G401 (cell line): ENCODE measurements at regions not wholly inside any gene's neighbourhood (a gene's known extent, or its start where the extent isn't known, plus 50 kb on each side); places are given as distances from the start of the nearest gene placed in this dataset.

Source experiments
- DNase-seq: peaks from one replicate; pipeline ENCODE4 v3.0.0-alpha.2; 2015; ENCODE audit warnings: low spot score
- in situ Hi-C: cut with HindIII; loops from 2 replicates; pipeline ENCODE4 v1.10.0; 2016; ENCODE audit warnings: low sequenced_read_pairs, mixed read lengths

DNA sequence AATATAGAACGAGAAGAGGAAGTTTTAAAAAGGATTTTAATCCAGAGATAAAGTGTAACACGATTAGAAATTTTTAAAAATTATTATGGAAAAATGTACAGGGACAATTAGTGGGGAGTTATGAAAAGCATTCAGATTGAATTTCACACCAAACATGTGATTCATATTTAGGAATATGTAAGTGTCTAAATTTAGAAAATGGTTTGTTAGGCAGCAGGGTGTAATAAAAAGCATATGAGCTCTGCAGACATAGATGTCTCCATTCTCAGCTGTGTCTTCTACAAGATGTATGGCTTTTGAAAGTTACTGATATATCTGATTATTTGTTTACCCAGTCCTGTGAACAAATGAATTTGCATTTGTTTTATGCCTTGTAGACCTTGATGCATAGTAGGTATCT, 638.9 kb upstream of the AGA start:
- in situ Hi-C loops, result no loop called here
- DNase-seq, result no peak

DNA sequence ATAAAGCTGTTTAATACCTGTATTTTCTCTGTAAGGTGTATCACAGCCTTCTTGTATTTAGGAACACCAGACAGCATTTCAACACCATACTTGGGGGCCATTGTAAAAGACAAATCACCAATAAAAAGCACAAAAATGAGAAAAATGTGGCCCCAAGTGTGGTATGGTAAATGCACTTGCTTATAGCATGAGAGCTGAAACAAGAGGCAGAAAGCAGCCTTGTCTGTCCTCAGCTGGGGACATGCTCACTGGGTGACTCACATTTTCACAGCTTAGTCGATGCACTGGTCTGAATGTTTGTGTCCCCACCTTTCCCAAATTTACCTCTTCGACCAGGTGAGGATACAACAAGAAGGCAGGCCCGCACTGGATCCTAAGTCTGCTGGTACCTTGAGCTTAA, 639.7 kb upstream of the AGA start:
- no peak for DNase-seq
- in situ Hi-C loops, result no loop called here

DNA sequence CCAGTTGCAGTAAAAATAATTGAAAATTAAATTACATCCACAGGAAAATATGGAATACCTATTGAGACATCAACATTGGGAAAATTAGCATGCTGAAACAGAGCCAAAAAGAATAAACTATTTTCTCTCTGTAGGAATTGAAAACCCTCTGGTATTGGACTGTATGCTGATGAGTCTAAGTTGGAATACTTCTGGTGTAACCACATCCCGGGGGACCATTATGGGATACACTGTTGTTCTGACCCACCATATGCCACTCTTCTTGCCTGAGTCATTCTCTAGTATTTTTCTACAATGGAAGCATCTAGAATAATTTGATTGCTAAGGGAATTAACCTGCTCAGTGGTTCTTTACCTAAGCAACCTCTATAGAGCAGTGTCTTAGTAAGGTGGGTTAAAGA, 640.7 kb upstream of the AGA start:
- in situ Hi-C loops, result no loop called here
- DNase-seq, result no peak

DNA sequence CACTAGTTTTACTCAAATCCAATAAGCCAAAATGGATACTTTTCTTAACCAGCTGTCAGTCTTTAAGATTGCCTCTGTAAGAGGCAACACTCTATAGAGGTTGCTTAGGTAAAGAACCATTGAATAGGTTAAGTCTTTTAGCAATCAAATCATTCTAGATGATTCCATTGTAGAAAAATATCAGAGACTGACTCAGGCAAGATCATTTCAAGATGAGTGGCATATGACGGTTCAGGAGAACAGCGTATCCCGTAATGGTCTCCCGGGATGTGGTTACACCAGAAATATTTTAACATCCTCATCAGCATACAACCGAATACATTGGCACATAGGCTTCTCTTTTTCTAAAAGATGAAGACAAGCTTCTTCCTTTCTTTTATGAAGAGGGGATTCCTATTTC, 641.7 kb upstream of the AGA start:
- in situ Hi-C loops, result no loop called here
- no peak for DNase-seq

DNA sequence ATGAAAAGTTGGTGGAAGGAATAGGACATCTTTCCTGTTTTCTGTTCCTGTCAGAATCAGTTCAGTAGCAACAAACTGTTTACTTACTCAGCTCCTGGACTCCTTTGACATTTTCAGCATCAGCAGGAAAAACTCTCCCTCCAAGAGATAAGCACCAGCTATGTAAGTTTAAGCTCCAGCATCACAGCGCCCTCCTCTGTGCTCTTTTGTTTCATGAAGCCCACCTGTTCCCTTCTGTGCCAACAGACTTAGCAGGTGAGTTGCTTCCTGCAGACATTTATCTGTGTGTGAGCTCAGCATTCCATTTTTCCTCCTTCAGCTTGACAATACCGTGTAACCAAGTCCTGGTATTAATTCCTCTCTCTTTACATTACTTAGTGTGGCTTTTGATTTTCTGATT, 644.1 kb upstream of the AGA start:
- no peak for DNase-seq

DNA sequence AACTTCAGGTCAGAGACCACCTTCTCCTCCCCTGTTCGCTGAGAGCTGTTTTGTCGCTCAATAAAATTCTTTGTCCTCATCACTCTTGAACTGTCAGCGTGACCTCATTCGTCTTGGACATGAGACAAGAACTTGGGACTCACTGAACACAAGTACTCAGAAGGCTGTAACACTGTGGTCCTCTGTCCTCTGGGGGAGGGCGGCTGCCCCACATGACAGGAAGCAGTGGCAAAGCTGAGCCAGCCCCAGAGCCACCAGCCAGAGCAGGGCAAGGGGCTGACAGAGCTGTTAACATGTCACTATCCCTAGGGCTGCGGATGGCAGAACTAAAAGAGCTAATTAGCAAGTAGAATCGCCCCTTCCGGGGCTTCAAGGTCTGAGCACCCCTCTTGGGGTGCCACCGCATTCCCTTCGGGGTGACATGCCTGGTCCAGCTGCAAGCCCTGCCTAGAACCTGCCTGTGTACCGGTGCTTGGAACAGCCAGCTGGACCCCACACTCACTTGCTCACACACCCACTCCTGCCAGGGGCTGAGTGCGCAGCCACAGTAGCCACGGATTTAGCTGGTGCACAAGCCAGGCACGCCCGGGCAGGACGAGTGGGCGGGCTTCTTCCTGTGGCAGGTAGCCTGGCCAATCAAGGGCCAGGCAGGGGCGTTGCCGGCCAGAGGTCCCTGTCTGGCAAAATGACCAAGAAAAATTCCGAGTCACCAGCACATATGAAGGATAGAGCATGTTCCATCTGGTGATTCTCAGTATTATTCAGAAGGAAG, 648.6 kb upstream of the AGA start:
- in situ Hi-C loops, result no loop called here
- DNase-seq, result no peak

More for the DNA sequence above, 644.1 kb upstream of the AGA start:
- in situ Hi-C loops, result no loop called here

DNA sequence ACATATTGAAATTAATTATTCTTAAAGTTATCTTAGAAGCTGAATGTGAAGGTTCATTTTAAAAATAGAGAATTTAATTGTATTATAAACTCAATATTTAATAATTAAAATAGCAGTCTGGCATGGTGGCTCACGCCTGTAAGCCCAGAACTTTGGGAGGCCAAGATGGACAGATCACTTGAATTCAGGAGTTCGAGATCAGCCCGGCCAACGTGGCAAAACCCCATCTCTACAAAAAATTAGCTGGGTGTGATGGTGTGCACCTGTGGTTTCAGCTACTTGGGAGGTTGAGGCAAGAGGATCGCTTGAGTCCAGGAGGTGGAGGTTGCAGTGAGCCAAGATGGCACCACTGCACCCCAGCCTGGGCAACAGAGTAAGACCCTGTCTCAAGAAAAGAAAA, 659.9 kb upstream of the AGA start:
- DNase-seq, result no peak
- in situ Hi-C loops, result no loop called here

DNA sequence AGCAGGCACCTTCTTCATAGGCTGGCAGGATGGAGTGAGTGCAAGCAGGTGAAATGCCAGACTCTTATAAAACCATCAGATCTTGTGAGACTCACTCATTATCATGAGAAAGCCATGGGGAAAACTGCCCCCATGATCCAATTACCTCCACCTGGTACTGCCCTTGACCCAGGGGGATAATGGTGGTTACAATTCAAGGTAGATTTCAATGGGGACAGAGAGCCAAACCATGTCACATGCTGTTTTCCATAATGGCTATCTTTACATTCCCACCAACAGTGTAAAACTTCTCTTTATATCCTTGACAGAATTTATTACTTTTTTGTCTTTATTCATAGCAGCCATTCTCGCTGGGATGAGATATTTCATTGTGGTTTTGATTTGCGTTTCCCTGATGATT, 663.0 kb upstream of the AGA start:
- no peak for DNase-seq
- in situ Hi-C loops, result no loop called here

DNA sequence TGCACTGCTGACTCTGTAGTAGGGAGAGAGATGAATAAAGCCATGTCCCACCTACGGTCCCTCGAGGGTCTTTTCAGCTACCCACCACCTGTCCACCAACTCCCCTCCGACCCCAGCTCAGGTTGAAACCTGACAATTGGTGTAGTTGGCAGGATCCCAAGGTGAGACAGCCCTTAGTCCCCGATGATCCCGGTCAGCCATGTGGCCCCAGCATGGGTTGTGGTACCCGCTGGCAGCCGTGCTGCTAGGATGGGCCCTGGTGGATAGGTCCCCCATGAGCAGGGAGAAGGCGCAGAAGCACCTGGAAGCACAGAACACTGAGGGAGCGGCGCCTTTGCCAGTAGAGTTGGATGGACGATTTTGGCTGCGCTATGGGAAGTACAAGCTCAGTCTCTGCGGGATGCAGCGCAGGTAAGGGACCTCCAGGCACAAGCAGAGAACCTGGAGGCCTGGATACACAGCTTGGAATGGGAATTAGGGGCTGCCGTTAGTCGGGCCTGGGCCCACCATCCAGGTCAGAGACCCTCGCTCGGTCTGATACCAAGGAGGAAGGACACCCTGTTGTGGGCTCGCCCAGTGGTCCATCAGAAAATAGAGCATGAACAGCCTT, 694.6 kb upstream of the AGA start:
- no peak for DNase-seq
- in situ Hi-C loops, result no loop called here

DNA sequence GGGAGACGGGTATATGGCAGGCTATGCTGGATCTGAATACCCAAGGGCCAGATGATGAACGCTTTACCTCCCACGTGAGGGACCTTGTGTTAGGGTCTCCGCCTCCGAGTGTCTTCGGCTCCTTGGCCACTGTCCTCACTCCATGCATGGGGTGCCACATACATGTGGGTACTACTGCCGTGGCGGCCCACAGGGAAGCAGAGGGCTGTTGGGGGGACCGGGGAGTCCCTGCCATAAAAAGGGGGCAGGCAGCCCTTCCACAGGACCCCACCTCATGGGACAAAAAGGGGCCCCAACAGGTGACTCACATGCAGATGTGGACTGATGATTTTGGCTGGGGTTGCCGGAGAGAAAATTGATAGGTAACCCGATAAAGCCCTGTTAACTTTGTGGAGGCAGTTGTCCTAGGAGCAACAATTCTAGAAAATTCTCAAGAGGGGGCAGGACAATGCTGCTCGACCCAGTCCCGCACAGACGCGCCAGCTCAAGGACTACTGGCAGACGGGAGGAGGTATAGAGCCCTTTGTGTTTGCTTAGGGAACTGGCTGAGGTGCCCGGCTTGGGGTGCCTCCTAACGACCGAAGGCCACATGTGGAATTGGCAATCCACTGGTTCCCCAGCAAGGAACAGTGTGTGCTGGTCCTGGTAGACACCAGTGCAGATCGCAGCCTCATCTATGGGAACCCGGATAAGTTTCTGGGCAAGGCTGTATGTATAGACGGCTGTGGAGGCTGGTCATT, 695.7 kb upstream of the AGA start:
- no peak for DNase-seq

DNA sequence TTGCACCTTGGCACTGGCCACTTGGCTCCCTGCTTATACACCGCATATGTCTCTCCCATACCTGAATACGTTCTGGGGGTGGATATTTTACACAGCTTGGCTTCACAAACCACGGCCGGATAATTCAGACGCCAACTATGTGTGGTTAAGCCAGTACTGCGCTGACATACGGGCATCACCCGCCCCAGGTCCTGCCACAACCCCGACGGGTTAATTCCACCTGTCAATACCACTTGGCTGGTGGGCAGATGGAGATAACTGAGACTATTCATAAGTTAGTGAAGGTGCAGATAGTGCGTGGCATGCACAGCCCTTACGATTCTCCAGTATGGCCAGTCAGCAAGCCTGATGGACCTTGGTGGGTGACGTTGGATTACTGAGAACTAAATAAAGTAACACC, 696.3 kb upstream of the AGA start:
- no peak for DNase-seq
- in situ Hi-C loops, result no loop called here

More for the DNA sequence above, 695.7 kb upstream of the AGA start:
- in situ Hi-C loops, result no loop called here

DNA sequence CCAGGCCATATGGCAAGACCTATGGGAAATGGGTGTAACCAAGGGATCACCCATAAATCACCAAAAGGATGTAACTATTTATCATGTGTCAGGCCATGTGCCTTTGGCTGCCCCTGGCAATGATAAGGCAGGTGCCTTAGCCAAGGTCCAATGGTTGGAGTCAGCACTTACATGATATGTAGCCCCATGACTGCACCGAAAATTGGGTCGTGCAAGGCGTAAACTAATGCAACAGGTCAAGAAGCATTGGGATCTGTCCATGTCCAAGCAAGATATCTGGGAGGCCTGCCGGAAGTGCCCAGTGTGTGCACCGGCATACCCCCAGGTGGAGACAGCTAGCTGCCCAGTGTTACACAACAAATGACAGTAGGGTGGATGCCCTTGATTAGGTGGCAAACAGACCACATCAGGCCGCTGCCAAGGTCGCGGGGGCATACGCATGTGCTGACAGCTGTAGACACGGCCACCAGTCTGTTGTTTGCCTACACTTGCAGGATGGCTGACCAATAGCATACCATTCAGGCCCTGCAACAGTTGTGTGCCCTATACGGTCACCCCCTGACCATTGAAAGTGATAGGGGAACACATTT, 698.2 kb upstream of the AGA start:
- no peak for DNase-seq
- in situ Hi-C loops, result no loop called here

DNA sequence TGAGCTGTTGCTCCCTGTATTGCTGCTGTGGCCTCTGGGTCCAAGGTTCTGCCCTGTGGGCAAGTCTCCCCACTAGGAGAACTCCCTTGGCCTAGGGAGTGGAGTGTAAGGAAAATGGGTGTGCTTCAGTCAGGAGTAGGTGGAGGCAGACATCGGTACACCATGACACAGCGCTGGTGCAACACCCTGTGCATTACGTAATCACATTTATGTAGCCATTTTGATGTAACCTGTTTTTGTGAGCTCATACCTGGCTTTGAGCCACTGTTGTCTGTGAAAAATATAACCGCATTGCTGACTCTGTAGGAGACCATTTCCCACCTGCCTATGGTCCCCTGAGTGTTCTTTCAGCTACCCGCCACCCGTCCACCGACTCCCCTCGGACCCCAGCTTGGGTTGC, 700.5 kb upstream of the AGA start:
- in situ Hi-C loops, result no loop called here
- DNase-seq, result no peak

DNA sequence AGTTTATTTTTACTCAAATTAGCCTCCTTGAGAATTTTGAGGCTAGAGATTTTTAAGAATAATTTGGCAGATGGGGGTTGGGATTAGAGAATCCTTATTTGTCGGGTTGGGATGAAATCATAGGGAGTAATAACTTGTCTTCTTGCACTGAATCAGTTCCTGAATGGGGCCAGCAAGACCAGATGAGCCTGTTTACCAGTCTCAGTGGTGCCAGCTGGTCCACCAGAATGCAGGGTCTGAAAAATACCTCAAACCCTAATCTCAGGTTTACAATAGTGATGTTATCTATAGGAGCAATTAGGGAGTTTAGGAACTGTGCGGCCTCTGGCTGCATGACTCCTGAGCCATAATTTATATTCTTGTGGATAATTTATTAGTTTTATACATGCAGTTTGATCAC, 705.9 kb upstream of the AGA start:
- in situ Hi-C loops, result no loop called here
- DNase-seq, result no peak

DNA sequence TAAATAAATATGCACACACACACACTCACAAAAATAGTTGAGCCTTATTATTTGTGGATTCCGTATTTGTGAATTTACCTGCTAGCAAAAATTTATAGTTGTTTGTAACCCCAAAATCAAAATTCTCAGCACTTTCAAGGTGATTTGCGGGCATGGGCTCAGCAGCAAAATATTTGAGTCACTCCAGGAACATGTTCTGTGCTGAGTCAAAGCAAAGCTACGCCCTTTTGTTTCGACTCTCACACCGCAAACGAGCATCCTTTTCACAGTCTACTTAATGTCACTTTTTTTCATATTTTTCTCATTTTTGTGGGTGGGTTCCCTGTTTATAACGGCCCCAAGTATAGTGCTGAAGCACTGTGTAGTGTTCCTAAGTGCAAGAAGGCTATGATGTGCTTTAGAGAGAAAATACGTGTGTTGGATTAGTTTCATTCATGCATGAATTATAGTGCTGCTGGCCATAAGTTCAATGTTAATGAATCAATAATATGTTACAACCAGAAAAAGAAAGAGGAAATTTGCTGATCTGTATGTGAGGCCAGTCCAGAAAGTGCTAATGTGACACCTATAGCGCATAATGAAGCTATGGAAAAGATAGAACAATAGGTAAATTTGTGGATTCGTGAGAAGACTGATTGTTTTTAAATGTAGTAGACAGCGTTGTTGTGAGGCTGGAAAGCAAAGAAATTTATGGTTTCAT, 723.2 kb upstream of the AGA start:
- no peak for DNase-seq
- in situ Hi-C loops, result no loop called here

DNA sequence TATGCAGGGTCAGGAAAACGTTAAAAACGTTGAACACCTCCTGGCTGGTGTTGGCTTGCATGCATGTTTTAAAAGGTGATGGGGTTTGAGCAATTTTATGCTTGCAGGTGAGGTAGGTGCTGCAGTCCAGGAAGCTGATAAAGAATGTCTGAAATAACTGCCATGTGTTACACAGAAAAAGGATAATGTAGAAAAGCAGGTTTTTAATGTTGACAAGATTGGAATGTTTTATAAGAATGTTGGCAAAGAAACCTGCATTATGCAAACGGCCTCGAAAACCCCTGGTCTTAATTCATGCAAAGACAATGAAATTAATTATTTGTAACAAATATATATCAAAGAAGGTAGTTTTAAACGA, 723.7 kb upstream of the AGA start:
- in situ Hi-C loops, result no loop called here
- DNase-seq, result no peak

DNA sequence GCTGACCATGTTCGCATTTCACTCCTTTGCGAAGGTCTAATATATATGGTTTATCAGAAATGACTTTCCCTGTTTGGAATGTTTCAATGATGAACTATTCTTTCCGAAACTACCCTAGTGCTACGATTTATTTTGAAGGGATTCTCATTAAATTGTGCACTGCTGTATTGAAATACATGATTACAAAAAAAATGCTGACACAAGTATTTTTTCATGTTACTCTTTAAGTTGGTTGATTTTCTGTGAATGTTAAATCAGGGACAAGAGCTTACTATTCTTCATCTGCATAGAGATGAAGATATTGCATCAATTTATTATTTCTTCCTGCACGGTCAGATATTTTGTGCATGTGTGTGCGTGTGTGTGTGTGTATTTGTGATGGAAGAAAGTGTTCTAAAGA, 731.5 kb upstream of the AGA start:
- in situ Hi-C loops, result no loop called here
- no peak for DNase-seq

DNA sequence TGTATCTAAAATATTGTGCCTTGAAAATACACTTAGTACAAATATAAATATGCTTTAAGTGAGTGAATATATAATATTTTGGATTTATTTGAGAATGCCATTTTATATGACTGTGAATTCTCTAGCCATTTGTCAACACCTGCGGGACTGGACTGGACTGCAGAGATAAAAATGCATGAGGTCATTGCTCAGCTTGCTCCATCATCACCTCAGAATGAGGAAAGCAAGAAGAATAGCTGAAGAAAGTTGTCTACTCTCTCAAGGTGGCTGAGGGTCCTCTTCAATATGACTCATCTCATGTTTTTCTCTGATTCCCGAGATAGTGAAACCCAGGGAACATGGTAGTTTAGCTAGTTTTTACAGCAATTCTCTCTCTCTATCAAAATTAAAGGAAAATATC, 732.5 kb upstream of the AGA start:
- in situ Hi-C loops, result no loop called here
- no peak for DNase-seq

DNA sequence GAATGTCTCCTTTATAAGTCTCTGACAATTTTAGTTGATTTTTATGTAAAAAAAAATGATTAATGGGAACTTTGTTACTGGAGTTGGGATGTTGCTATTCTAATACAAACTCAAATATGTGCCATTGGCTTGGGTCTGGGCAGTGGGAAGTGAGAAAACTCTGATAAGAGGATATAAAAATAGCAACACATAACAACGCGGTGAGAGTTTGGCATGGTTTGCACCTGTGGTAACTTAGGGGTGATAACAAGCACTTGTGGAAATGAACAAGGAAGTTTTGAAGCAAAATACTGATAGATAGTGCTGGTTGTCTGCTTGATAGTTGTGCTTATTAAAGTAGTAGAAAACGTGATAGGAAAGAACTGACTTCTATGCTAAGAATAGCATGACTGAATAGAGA, 743.3 kb upstream of the AGA start:
- in situ Hi-C loops, result no loop called here
- no peak for DNase-seq

DNA sequence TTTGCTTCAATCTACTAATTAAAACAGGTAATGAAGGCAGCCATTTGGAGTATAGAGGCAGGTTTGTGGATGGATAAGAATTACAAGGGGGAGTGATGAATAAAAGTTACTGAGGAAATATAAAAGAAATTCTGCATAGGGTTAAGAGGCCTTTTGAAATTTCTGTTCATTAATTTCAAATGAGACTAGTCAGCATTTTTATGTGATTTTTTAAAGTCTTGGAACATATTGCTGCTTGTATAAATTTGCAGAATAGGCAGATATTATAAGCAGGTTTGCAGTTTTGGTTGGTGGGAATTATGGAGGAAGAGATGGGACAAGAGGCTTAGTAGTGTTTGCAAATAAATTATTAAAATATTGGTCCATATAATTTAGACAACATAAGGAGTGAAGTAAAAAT, 750.4 kb upstream of the AGA start:
- in situ Hi-C loops, result no loop called here
- DNase-seq, result no peak
